Right ventricle myocardium inferior (tissue), 1 donor: ENCODE measurements at regions not wholly inside any gene's neighbourhood (a gene's known extent, or its start where the extent isn't known, plus 50 kb on each side); places are given as distances from the start of the nearest gene placed in this dataset.
A peak's percentile ranks its signal among the peaks of the same experiment; 100 is the strongest.
"Not testable (repeated sequence)": the region's sequence is repeated elsewhere in the genome, so short reads cannot be mapped to it uniquely, and the experiment has no call there.

Experiments used
- ATAC-seq: fragments of 200-7000 bp; cut with Tn5 transposase; one replicate; pipeline ENCODE4 v1.9.1; 2020; ENCODE audit warnings: mild to moderate bottlenecking, moderate library complexity
- DNase-seq: peaks from one replicate; pipeline ENCODE4 v3.0.0; 2021; ENCODE audit errors: missing footprints
- intact Hi-C: fragments of 100-400 bp; cut with DNase I; formaldehyde crosslinking; loops from one replicate; pipeline ENCODE4 v1.11.0; 2022
- donor health status: DM: no; HTN: yes; CAD: no; lungs with severe emphysema.

- ATAC-seq: no peak
- no peak for DNase-seq
- intact Hi-C loops: no loop called here
Measured at GRCh38 chr11:69941546-69942332, 122.5 kb upstream of the FGF3 start.

GRCh38 chr11:69942333-69942820 is 123.2 kb upstream of the FGF3 start:
- DNase-seq (no peak), ATAC-seq (no peak)
- intact Hi-C loops: no loop called here

GRCh38 chr11:69943066-69943465 is 123.8 kb upstream of the FGF3 start:
- intact Hi-C loops: loop anchor here (1.0 kb wide), 1 partner anchor 248 kb away; no protein-coding TSS in a partner anchor
- ATAC-seq (no peak), DNase-seq (no peak)

GRCh38 chr11:69943506-69943905 is 124.3 kb upstream of the FGF3 start:
- no peak for DNase-seq
- peak; percentile 21 for ATAC-seq
- intact Hi-C loops: loop anchor here (1.0 kb wide), 1 partner anchor 248 kb away; no protein-coding TSS in a partner anchor

GRCh38 chr11:69944146-69944795 is 125.1 kb upstream of the FGF3 start:
- intact Hi-C loops: no loop called here
- DNase-seq (no peak), ATAC-seq (no peak)

- intact Hi-C loops: no loop called here
- no peak for DNase-seq
- ATAC-seq: no peak
Measured at GRCh38 chr11:69945157-69945556, 125.9 kb upstream of the FGF3 start.

GRCh38 chr11:69947059-69947792 is 128.0 kb upstream of the FGF3 start:
- ATAC-seq (no peak), DNase-seq (no peak)
- intact Hi-C loops: no loop called here

- DNase-seq (no peak), ATAC-seq (no peak)
- intact Hi-C loops: no loop called here
Measured at GRCh38 chr11:69947793-69948255, 128.6 kb upstream of the FGF3 start.

GRCh38 chr11:69948256-69949141 is 129.3 kb upstream of the FGF3 start:
- intact Hi-C loops: no loop called here
- ATAC-seq: no peak
- no peak for DNase-seq

- intact Hi-C loops: no loop called here
- no peak for DNase-seq
- ATAC-seq: no peak
Measured at GRCh38 chr11:69949327-69949726, 128.8 kb upstream of the ANO1 start.

- no peak for DNase-seq
- intact Hi-C loops: no loop called here
Measured at GRCh38 chr11:69950120-69950519, 128.0 kb upstream of the ANO1 start.

GRCh38 chr11:69950621-69951020 is 127.5 kb upstream of the ANO1 start:
- no peak for ATAC-seq
- intact Hi-C loops: no loop called here
- no peak for DNase-seq

More at GRCh38 chr11:69950120-69950519, 128.0 kb upstream of the ANO1 start:
- no peak for ATAC-seq

- intact Hi-C loops: no loop called here
- ATAC-seq (no peak), DNase-seq (no peak)
Measured at GRCh38 chr11:69951821-69952220, 126.3 kb upstream of the ANO1 start.

GRCh38 chr11:69952229-69952975 is 125.7 kb upstream of the ANO1 start:
- ATAC-seq, DNase-seq, intact Hi-C loops: not testable (repeated sequence)

- DNase-seq: no peak
- no peak for ATAC-seq
- intact Hi-C loops: no loop called here
Measured at GRCh38 chr11:69953356-69953755, 124.8 kb upstream of the ANO1 start.

- ATAC-seq: no peak
- intact Hi-C loops: no loop called here
- peak; percentile 49 for DNase-seq
Measured at GRCh38 chr11:69954756-69955155, 123.4 kb upstream of the ANO1 start.

GRCh38 chr11:69956669-69957190 is 121.4 kb upstream of the ANO1 start:
- intact Hi-C loops: no loop called here
- ATAC-seq (no peak), DNase-seq (no peak)

GRCh38 chr11:69957849-69958248 is 120.3 kb upstream of the ANO1 start:
- no peak for DNase-seq
- intact Hi-C loops: no loop called here

More at GRCh38 chr11:69957849-69958248, 120.3 kb upstream of the ANO1 start:
- ATAC-seq: peak; percentile 18
